Kidney (tissue), 13 donors: ENCODE measurements at regions not wholly inside any gene's neighbourhood (a gene's known extent, or its start where the extent isn't known, plus 50 kb on each side); places are given as distances from the start of the nearest gene placed in this dataset.

ENCODE experiments used
- DNase-seq, 5 donors: peaks; one replicate each; pipeline ENCODE4 v3.0.0-alpha.2; 2013 to 2020
- FAIRE-seq: peaks from 2 replicates; lab custom pipeline; 2012; peaks lifted over from hg19 to GRCh38; lab: Jason Lieb, UNC
- H3K27ac ChIP-seq, 2 donors: one replicate each; pipeline ENCODE4 v1.7.0; 2013; ENCODE audit warnings: low read depth in 2 of 2, low read length in 2 of 2, inconsistent platforms in 1 of 2
- H3K27me3 ChIP-seq: one replicate; pipeline ENCODE4 v1.7.1; 2013; ENCODE audit warnings: low read length, inconsistent platforms; ENCODE audit not compliant: control insufficient read depth, insufficient read depth
- H3K36me3 ChIP-seq, 3 donors: one replicate each; pipeline versions ENCODE4 v1.7.0 to v1.7.1; 2013; ENCODE audit warnings: low read length in 3 of 3, control low read depth in 1 of 3, inconsistent platforms in 1 of 3; ENCODE audit not compliant: insufficient read depth in 3 of 3, control insufficient read depth in 2 of 3
- H3K4me1 ChIP-seq, 3 donors: one replicate each; pipeline versions ENCODE4 v1.7.0 to v1.7.1; 2013; ENCODE audit warnings: low read length in 3 of 3, inconsistent platforms in 1 of 3, low read depth in 1 of 3; ENCODE audit not compliant: control insufficient read depth in 2 of 3, insufficient read depth in 2 of 3
- H3K4me3 ChIP-seq, 3 donors: one replicate each; pipeline versions ENCODE4 v1.7.0 to v1.8.1; 2013; ENCODE audit warnings: low read length in 3 of 3, control low read depth in 1 of 3, inconsistent platforms in 1 of 3
- H3K9ac ChIP-seq, 3 donors: one replicate each; pipeline versions ENCODE4 v1.7.0 to v1.7.1; 2013; ENCODE audit warnings: low read length in 3 of 3, control low read depth in 1 of 3, inconsistent platforms in 1 of 3
- H3K9me3 ChIP-seq, 3 donors: one replicate each; pipeline versions ENCODE4 v1.7.0 to v1.7.1; 2013; ENCODE audit warnings: low read length in 3 of 3, control low read depth in 1 of 3, inconsistent platforms in 1 of 3; ENCODE audit not compliant: control insufficient read depth in 2 of 3, insufficient read depth in 1 of 3
- CTCF ChIP-seq: IDR thresholded peaks from 3 replicates; pipeline ENCODE4 v1.5.1; 2012; ENCODE audit warnings: mild to moderate bottlenecking, moderate library complexity, borderline replicate concordance; ENCODE audit not compliant: insufficient read depth; ENCODE audit errors: extremely low read depth
- intact Hi-C: fragments of 100-400 bp; cut with DNase I; formaldehyde crosslinking; loops from one replicate; pipeline ENCODE4 v1.11.1; 2022
- donor health status: control.
- donor health status: control.
- donor health status: control.
- donor health status: control.
- donor health status: control.
- donor health status: DM: yes; HTN: yes; CAD: no.
- donor health status: Normal renal cell carcinoma (clear cell type).

GRCh38 chr2:155651851-155652250 lies 680.7 kb downstream of the NR4A2 start:
- Histone ChIP-seq H3K9me3 (no peaks in the 10 kb centered on the region), H3K27me3 (no peaks in the 10 kb centered on the region), H3K4me3 (no peak overlapping the region), H3K9ac (no peak overlapping the region), H3K27ac (no peak overlapping the region), H3K4me1 (no peaks in the 10 kb centered on the region), H3K36me3 (no peaks in the 10 kb centered on the region)
- FAIRE-seq, result no peak
- no peak for DNase-seq
- no peak for TF ChIP-seq CTCF
- intact Hi-C loops, result no loop called here

DNA sequence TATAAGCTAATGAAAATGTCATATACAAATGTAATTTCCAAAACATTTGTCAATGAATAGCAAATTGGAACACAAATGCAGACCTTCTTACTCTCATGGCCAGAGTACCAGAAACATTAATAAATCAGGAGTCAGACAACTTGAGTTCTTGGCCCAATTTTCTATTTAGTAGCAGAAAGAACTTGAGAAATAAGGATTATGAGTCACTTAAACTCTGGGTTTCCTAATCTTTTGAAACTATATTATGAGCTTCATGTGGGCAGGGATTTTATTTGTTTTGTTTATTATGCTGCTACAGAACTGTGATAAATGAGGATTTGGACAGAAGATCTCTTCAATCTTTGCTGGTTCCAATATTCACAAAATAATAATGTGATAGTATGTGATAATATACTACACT lies 686.7 kb downstream of the NR4A2 start:
- H3K4me3 ChIP-seq, result no peak overlapping the region
- DNase-seq (no peak), FAIRE-seq (no peak)
- intact Hi-C loops, result no loop called here
- H3K27ac ChIP-seq, result no peak overlapping the region
- H3K9me3 ChIP-seq, result no peaks in the 10 kb centered on the region
- no peaks in the 10 kb centered on the region for H3K4me1 ChIP-seq
- H3K36me3 ChIP-seq, result no peaks in the 10 kb centered on the region
- no peaks in the 10 kb centered on the region for H3K27me3 ChIP-seq
- no peak overlapping the region for H3K9ac ChIP-seq
- no peak for TF ChIP-seq CTCF

GRCh38 chr2:155643056-155643775 lies 689.3 kb downstream of the NR4A2 start:
- Histone ChIP-seq H3K9ac (no peak overlapping the region), H3K4me3 (no peak overlapping the region), H3K4me1 (no peaks in the 10 kb centered on the region), H3K36me3 (no peaks in the 10 kb centered on the region), H3K27me3 (no peaks in the 10 kb centered on the region), H3K9me3 (no peaks in the 10 kb centered on the region), H3K27ac (no peak overlapping the region)
- DNase-seq (no peak), FAIRE-seq (no peak)
- intact Hi-C loops, result no loop called here
- no peak for TF ChIP-seq CTCF
